CD14-positive monocyte (primary cell): ENCODE measurements at regions not wholly inside any gene's neighbourhood (a gene's known extent, or its start where the extent isn't known, plus 50 kb on each side); places are given as distances from the start of the nearest gene placed in this dataset.

Experiments
- DNase-seq, 3 donors: peaks; one replicate each; pipeline ENCODE4 v3.0.0-alpha.2; 2011 to 2022
- H2AFZ ChIP-seq: 2 replicates; pipeline ENCODE4 v1.6.0; 2012; ENCODE audit warnings: mild to moderate bottlenecking, low read depth, low read length, inconsistent platforms; ENCODE audit not compliant: insufficient read depth, poor library complexity, severe bottlenecking
- H3K27ac ChIP-seq, 2 donors: 1 replicate in 1 of 2; 2 replicates in 1 of 2; pipeline ENCODE4 v1.5.1; 2012 to 2013; ENCODE audit warnings: low read length in 2 of 2, control low read depth in 1 of 2, inconsistent platforms in 1 of 2, low read depth in 1 of 2, mild to moderate bottlenecking in 1 of 2
- H3K27me3 ChIP-seq, 2 donors: one replicate each; pipeline versions ENCODE4 v1.6.0 to v1.6.1; 2011 to 2013; ENCODE audit warnings: low read length in 2 of 2; ENCODE audit not compliant: control insufficient read depth in 2 of 2, insufficient read depth in 2 of 2
- H3K36me3 ChIP-seq, 2 donors: replicated peaks in 1 of 2; 1 replicate in 1 of 2; 2 replicates in 1 of 2; pipeline versions ENCODE4 v1.5.1 to v1.6.1; 2012 to 2013; ENCODE audit warnings: low read length in 2 of 2, control low read depth in 1 of 2, inconsistent platforms in 1 of 2, mild to moderate bottlenecking in 1 of 2; ENCODE audit not compliant: insufficient read depth in 2 of 2, control insufficient read depth in 1 of 2
- H3K4me1 ChIP-seq, 2 donors: 1 replicate in 1 of 2; 2 replicates in 1 of 2; pipeline versions ENCODE4 v1.5.1 to v1.6.1; 2012 to 2013; ENCODE audit warnings: low read length in 2 of 2, control low read depth in 1 of 2, inconsistent platforms in 1 of 2, mild to moderate bottlenecking in 1 of 2, moderate library complexity in 1 of 2; ENCODE audit not compliant: insufficient read depth in 2 of 2, control insufficient read depth in 1 of 2
- H3K4me2 ChIP-seq: replicated peaks from 2 replicates; pipeline ENCODE3; 2012; ENCODE audit warnings: low read length, moderate library complexity, mild to moderate bottlenecking; ENCODE audit not compliant: poor library complexity, severe bottlenecking; ENCODE audit errors: extremely low read depth
- H3K4me3 ChIP-seq, 3 experiments: fragments of 200-600 bp in 1 of 3; sonication (generic) in 1 of 3; replicated peaks in 1 of 3; 1 replicate in 2 of 3; 2 replicates in 1 of 3; pipeline ENCODE4 v1.5.1; 2011 to 2013; ENCODE audit warnings: low read length in 3 of 3, mild to moderate bottlenecking in 3 of 3, control low read depth in 2 of 3, low read depth in 2 of 3, inconsistent platforms in 1 of 3, moderate library complexity in 1 of 3
- H3K79me2 ChIP-seq: 2 replicates; pipeline ENCODE4 v1.6.0; 2012; ENCODE audit warnings: mild to moderate bottlenecking, control low read depth, inconsistent platforms, low read length, moderate library complexity; ENCODE audit not compliant: insufficient read depth
- H3K9ac ChIP-seq: 2 replicates; pipeline ENCODE4 v1.6.0; 2017; ENCODE audit warnings: low read length, mild to moderate bottlenecking; ENCODE audit not compliant: insufficient read depth, poor library complexity, severe bottlenecking
- H3K9me3 ChIP-seq, 2 donors: replicated peaks in 1 of 2; 1 replicate in 1 of 2; 2 replicates in 1 of 2; pipeline versions ENCODE4 v1.5.1 to v1.6.1; 2012 to 2013; ENCODE audit warnings: low read length in 2 of 2, control low read depth in 1 of 2; ENCODE audit not compliant: control insufficient read depth in 1 of 2, insufficient read depth in 1 of 2
- H4K20me1 ChIP-seq: 2 replicates; pipeline ENCODE4 v1.6.0; 2012; ENCODE audit warnings: mild to moderate bottlenecking, low read length, control low read depth, moderate library complexity; ENCODE audit not compliant: insufficient read depth
- H3K27ac Mint-ChIP-seq, 7 donors: one replicate each; pipeline ENCODE4 v1.8.0; 2020; ENCODE audit warnings: mild to moderate bottlenecking in 7 of 7, mixed read lengths in 7 of 7, moderate library complexity in 6 of 7, inconsistent platforms in 2 of 7
- H3K27me3 Mint-ChIP-seq, 3 donors: one replicate each; pipeline ENCODE4 v1.8.0; 2021 to 2022; ENCODE audit warnings: low read depth in 3 of 3, mild to moderate bottlenecking in 3 of 3, mixed read lengths in 3 of 3, moderate library complexity in 3 of 3, inconsistent platforms in 1 of 3
- H3K36me3 Mint-ChIP-seq, 2 donors: one replicate each; pipeline ENCODE4 v1.8.0; 2020; ENCODE audit warnings: mixed read lengths in 2 of 2, inconsistent platforms in 1 of 2, mild to moderate bottlenecking in 1 of 2
- H3K4me1 Mint-ChIP-seq: one replicate; pipeline ENCODE4 v1.8.0; 2020; ENCODE audit warnings: mild to moderate bottlenecking, mixed read lengths
- H3K4me3 Mint-ChIP-seq, 2 donors: one replicate each; pipeline ENCODE4 v1.8.0; 2020; ENCODE audit warnings: mild to moderate bottlenecking in 2 of 2, mixed read lengths in 2 of 2, moderate library complexity in 1 of 2
- H3K9me3 Mint-ChIP-seq, 7 donors: one replicate each; pipeline ENCODE4 v1.8.0; 2020 to 2022; ENCODE audit warnings: mixed read lengths in 7 of 7, mild to moderate bottlenecking in 6 of 7, moderate library complexity in 6 of 7, inconsistent platforms in 2 of 7
- CTCF ChIP-seq: fragments of 200-600 bp; IDR thresholded peaks from one replicate; pipeline ENCODE4 v1.8.0; 2022; ENCODE audit warnings: antibody characterized with exemption, mild to moderate bottlenecking
- WGBS: methylation state at CpG from one replicate; pipeline ENCODE4 v1.1.5; 2013; ENCODE audit warnings: missing lambda C conversion rate; ENCODE audit not compliant: insufficient coverage; 5-methylcytosine and 5-hydroxymethylcytosine counted together
- intact Hi-C, 2 donors: fragments of 100-400 bp; cut with micrococcal nuclease; formaldehyde crosslinking; loops; one replicate each; pipeline versions ENCODE4 v1.15.0 to v1.15.1; 2023

GRCh38 chr4:128558896-128559679, 250.4 kb upstream of the JADE1 start:
- H3K27ac Mint-ChIP-seq = peak overlapping the region in 3 of 7 donors; percentile 0 to 34 (median 21)
- Histone ChIP-seq H3K36me3 (no peaks in the 10 kb centered on the region), H2AFZ (peak overlapping the region; percentile 55), H3K27me3 (no peaks in the 10 kb centered on the region), H3K27ac (no peak overlapping the region), H3K4me1 (peaks cover 18 to 20% of the 10 kb centered on the region in 2 donors), H3K4me3 (no peak overlapping the region), H3K9me3 (no peaks in the 10 kb centered on the region), H3K79me2 (no peaks in the 10 kb centered on the region), H4K20me1 (no peaks in the 10 kb centered on the region), H3K4me2 (no peak overlapping the region), H3K9ac (no peak overlapping the region)
- H3K4me3 Mint-ChIP-seq = peak overlapping the region in 1 of 2 donors; percentile 63
- H3K36me3 Mint-ChIP-seq = no peaks in the 10 kb centered on the region
- no peak for DNase-seq
- WGBS = 58% methylated on average over 2 of the region's 8 CpGs
- H3K9me3 Mint-ChIP-seq = no peaks in the 10 kb centered on the region
- H3K4me1 Mint-ChIP-seq = peaks cover 21% of the 10 kb centered on the region
- peaks cover 0 to 3% (median 3%) of the 10 kb centered on the region in 3 donors for H3K27me3 Mint-ChIP-seq
- no peak for TF ChIP-seq CTCF
- intact Hi-C loops = loop anchor here in 1 of 2 donors (10.0 kb wide), 2 partner anchors 246 to 536 kb away; partner anchors contain the start of genes C4orf33, JADE1 and SCLT1

- Histone ChIP-seq H2AFZ (no peak overlapping the region), H3K4me2 (no peak overlapping the region), H4K20me1 (no peaks in the 10 kb centered on the region), H3K4me1 (peaks cover 18 to 29% of the 10 kb centered on the region in 2 donors), H3K79me2 (no peaks in the 10 kb centered on the region), H3K27ac (no peak overlapping the region), H3K9ac (no peak overlapping the region), H3K9me3 (no peaks in the 10 kb centered on the region), H3K36me3 (no peaks in the 10 kb centered on the region), H3K27me3 (peaks cover 0 to 4% of the 10 kb centered on the region in 2 donors), H3K4me3 (no peak overlapping the region)
- Mint-ChIP-seq H3K4me3 (no peak overlapping the region), H3K27me3 (peaks cover 5 to 10% (median 7%) of the 10 kb centered on the region in 3 donors), H3K36me3 (no peaks in the 10 kb centered on the region), H3K9me3 (no peaks in the 10 kb centered on the region), H3K27ac (no peak overlapping the region), H3K4me1 (peaks cover 35% of the 10 kb centered on the region)
- TF ChIP-seq CTCF = no peak
- 80% methylated on average over 1 of the region's 3 CpGs for WGBS
- intact Hi-C loops = loop anchor here in 1 of 2 donors (10.0 kb wide), 2 partner anchors 248 to 538 kb away; partner anchors contain the start of genes C4orf33, JADE1 and SCLT1
- no peak for DNase-seq
These were observed 252.7 kb upstream of the JADE1 start for GRCh38 chr4:128556756-128557155.
